ENCODE measurements at regions not wholly inside any gene's neighbourhood (a gene's known extent, or its start where the extent isn't known, plus 50 kb on each side); places are given as distances from the start of the nearest gene placed in this dataset.

DNA sequence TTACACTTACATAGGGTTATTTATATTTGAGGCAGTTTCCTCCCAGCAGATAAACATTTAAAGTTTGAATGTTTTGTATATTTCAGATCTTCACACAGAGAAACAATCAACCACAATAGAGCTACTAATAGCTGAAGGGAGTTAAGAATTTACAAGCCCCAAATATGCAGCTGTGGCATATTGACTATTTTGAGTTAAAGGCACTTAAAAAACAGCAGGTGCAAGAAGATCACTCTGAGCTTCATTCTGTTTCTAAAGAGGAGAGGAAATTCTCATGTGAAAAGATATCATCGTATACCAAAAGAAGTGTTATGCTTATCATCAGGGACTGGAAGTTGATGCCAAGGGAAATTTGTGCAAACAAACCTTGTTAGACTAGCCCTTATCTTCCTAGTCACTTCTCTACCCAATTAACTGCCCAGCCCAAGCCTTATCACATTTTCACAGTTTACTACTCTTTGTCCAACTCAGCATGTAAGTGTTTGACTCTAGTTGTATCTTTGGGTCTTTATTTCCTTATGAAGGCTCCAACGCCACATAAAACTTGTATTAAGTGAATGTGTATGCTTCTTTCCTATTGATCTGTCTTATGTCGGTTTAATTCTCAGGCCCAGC lies 66.3 kb upstream of the COG2 start:
- TF ChIP-seq, protein P1, sequence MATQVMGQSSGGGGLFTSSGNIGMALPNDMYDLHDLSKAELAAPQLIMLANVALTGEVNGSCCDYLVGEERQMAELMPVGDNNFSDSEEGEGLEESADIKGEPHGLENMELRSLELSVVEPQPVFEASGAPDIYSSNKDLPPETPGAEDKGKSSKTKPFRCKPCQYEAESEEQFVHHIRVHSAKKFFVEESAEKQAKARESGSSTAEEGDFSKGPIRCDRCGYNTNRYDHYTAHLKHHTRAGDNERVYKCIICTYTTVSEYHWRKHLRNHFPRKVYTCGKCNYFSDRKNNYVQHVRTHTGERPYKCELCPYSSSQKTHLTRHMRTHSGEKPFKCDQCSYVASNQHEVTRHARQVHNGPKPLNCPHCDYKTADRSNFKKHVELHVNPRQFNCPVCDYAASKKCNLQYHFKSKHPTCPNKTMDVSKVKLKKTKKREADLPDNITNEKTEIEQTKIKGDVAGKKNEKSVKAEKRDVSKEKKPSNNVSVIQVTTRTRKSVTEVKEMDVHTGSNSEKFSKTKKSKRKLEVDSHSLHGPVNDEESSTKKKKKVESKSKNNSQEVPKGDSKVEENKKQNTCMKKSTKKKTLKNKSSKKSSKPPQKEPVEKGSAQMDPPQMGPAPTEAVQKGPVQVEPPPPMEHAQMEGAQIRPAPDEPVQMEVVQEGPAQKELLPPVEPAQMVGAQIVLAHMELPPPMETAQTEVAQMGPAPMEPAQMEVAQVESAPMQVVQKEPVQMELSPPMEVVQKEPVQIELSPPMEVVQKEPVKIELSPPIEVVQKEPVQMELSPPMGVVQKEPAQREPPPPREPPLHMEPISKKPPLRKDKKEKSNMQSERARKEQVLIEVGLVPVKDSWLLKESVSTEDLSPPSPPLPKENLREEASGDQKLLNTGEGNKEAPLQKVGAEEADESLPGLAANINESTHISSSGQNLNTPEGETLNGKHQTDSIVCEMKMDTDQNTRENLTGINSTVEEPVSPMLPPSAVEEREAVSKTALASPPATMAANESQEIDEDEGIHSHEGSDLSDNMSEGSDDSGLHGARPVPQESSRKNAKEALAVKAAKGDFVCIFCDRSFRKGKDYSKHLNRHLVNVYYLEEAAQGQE (IDR thresholded peaks at IDR 0.05; ENCODE audit: low read depth, low read length) = no peak
- TF ChIP-seq, protein P2, sequence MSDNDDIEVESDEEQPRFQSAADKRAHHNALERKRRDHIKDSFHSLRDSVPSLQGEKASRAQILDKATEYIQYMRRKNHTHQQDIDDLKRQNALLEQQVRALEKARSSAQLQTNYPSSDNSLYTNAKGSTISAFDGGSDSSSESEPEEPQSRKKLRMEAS (IDR thresholded peaks at IDR 0.05; ENCODE audit: low read depth) = no peak
- TF ChIP-seq, protein P3, sequence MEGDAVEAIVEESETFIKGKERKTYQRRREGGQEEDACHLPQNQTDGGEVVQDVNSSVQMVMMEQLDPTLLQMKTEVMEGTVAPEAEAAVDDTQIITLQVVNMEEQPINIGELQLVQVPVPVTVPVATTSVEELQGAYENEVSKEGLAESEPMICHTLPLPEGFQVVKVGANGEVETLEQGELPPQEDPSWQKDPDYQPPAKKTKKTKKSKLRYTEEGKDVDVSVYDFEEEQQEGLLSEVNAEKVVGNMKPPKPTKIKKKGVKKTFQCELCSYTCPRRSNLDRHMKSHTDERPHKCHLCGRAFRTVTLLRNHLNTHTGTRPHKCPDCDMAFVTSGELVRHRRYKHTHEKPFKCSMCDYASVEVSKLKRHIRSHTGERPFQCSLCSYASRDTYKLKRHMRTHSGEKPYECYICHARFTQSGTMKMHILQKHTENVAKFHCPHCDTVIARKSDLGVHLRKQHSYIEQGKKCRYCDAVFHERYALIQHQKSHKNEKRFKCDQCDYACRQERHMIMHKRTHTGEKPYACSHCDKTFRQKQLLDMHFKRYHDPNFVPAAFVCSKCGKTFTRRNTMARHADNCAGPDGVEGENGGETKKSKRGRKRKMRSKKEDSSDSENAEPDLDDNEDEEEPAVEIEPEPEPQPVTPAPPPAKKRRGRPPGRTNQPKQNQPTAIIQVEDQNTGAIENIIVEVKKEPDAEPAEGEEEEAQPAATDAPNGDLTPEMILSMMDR (IDR thresholded peaks at IDR 0.05) = no peak
- TF ChIP-seq FOSL2 (IDR thresholded peaks at IDR 0.05; ENCODE audit: borderline replicate concordance, low read depth) (no peak), TAF1 (IDR thresholded peaks at IDR 0.05; ENCODE audit: borderline replicate concordance, low read depth, low read length) (no peak), RFX5 (IDR thresholded peaks at IDR 0.05; ENCODE audit: low read length) (no peak), SMC3 (IDR thresholded peaks at IDR 0.05; ENCODE audit: low read depth, low read length) (no peak), RXRA (IDR thresholded peaks at IDR 0.05; ENCODE audit: borderline replicate concordance, low read depth) (no peak), FOXM1 (IDR thresholded peaks at IDR 0.05; ENCODE audit: low read depth) (no peak), EP300 (IDR thresholded peaks at IDR 0.05; ENCODE audit: borderline replicate concordance in 1 of 2, low read depth in 1 of 2, low read length in 1 of 2) (no peak), NFIC (IDR thresholded peaks at IDR 0.05; ENCODE audit: borderline replicate concordance) (no peak)
- TF ChIP-seq, protein P4, sequence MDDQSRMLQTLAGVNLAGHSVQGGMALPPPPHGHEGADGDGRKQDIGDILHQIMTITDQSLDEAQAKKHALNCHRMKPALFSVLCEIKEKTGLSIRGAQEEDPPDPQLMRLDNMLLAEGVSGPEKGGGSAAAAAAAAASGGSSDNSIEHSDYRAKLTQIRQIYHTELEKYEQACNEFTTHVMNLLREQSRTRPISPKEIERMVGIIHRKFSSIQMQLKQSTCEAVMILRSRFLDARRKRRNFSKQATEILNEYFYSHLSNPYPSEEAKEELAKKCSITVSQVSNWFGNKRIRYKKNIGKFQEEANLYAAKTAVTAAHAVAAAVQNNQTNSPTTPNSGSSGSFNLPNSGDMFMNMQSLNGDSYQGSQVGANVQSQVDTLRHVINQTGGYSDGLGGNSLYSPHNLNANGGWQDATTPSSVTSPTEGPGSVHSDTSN (IDR thresholded peaks at IDR 0.05) = no peak
